ENCODE measurements at regions not wholly inside any gene's neighbourhood (a gene's known extent, or its start where the extent isn't known, plus 50 kb on each side); places are given as distances from the start of the nearest gene placed in this dataset.

DNA sequence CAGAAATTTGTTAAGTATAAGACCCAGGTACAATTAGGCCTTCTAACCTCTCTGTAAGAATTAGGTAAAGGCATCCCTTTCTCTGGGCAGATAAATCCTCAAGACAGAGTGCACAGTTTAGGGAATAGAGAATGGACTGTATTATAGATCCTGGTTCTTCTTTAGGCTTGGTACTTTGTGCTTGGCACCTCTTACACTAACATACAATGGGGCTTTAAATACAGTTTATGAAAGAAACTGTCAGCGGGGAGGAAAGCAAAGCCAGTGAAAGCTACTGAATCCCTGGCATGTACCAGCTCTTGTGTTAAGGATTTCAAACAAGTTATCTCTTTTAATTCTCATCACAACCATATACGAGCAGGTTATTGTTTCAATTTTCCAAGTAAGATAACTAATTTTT, 1350.0 kb downstream of the ADGRL3 start:
- no peaks in the 10 kb centered on the region for H3K79me2 ChIP-seq (ENCODE audit: control insufficient read depth, low read length)
- H3K9me3 ChIP-seq (ENCODE audit: control insufficient read depth, insufficient read depth, low read length): no peaks in the 10 kb centered on the region
- H4K20me1 ChIP-seq (ENCODE audit: control insufficient read depth, insufficient read depth, low read depth, low read length): no peaks in the 10 kb centered on the region
- H3K27ac ChIP-seq (ENCODE audit: low read depth, low read length): no peak overlapping the region
- H3K27me3 ChIP-seq (ENCODE audit: control insufficient read depth, low read length): no peaks in the 10 kb centered on the region
- no peak overlapping the region for H3K4me3 ChIP-seq (ENCODE audit: low read length)
- H3K4me1 ChIP-seq (ENCODE audit: control insufficient read depth, low read length): no peaks in the 10 kb centered on the region
- TF ChIP-seq EZH2phosphoT487 (IDR thresholded peaks at IDR 0.05; ENCODE audit: borderline replicate concordance, low read length): no peak
- TF ChIP-seq, protein P1, sequence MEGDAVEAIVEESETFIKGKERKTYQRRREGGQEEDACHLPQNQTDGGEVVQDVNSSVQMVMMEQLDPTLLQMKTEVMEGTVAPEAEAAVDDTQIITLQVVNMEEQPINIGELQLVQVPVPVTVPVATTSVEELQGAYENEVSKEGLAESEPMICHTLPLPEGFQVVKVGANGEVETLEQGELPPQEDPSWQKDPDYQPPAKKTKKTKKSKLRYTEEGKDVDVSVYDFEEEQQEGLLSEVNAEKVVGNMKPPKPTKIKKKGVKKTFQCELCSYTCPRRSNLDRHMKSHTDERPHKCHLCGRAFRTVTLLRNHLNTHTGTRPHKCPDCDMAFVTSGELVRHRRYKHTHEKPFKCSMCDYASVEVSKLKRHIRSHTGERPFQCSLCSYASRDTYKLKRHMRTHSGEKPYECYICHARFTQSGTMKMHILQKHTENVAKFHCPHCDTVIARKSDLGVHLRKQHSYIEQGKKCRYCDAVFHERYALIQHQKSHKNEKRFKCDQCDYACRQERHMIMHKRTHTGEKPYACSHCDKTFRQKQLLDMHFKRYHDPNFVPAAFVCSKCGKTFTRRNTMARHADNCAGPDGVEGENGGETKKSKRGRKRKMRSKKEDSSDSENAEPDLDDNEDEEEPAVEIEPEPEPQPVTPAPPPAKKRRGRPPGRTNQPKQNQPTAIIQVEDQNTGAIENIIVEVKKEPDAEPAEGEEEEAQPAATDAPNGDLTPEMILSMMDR (IDR thresholded peaks at IDR 0.05; ENCODE audit: low read depth, low read length, poor library complexity, severe bottlenecking): no peak
- no peak overlapping the region for H3K4me2 ChIP-seq (ENCODE audit: low read length)
- no peaks in the 10 kb centered on the region for H3F3A ChIP-seq (ENCODE audit: control insufficient read depth, insufficient read depth)
- H3K9me2 ChIP-seq (replicated peaks; ENCODE audit: control insufficient read depth, low read length): no peaks in the 10 kb centered on the region
- no peaks in the 10 kb centered on the region for H3K36me3 ChIP-seq (ENCODE audit: control insufficient read depth, low read length)

DNA sequence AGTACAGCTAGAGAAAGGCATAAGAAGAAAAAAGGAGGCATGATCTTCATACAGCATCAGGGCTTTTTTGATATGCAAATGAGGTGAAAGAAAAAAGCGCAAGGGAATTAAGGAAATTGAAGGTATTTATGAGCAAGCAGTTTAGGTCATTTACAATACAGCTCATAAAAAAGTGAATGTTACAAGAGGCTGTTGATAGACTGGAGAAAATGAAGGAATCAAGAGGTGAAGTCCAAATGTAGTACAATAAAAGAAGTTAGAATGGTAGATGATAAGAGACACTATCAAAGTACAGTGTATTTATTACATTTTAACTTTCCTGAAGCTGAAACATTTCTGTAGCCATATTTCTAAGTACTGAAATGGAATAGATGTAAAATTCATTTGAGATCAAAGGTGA, 1349.5 kb downstream of the ADGRL3 start:
- no peaks in the 10 kb centered on the region for H3K9me3 ChIP-seq (ENCODE audit: control insufficient read depth, insufficient read depth, low read length)
- no peaks in the 10 kb centered on the region for H3K27me3 ChIP-seq (ENCODE audit: control insufficient read depth, low read length)
- no peaks in the 10 kb centered on the region for H3K4me1 ChIP-seq (ENCODE audit: control insufficient read depth, low read length)
- no peaks in the 10 kb centered on the region for H3F3A ChIP-seq (ENCODE audit: control insufficient read depth, insufficient read depth)
- no peaks in the 10 kb centered on the region for H3K36me3 ChIP-seq (ENCODE audit: control insufficient read depth, low read length)
- no peak overlapping the region for H3K4me2 ChIP-seq (ENCODE audit: low read length)
- no peaks in the 10 kb centered on the region for H3K9me2 ChIP-seq (replicated peaks; ENCODE audit: control insufficient read depth, low read length)
- H3K4me3 ChIP-seq (ENCODE audit: low read length): no peak overlapping the region
- no peak for TF ChIP-seq EZH2phosphoT487 (IDR thresholded peaks at IDR 0.05; ENCODE audit: borderline replicate concordance, low read length)
- TF ChIP-seq, protein P1 (IDR thresholded peaks at IDR 0.05; ENCODE audit: low read depth, low read length, poor library complexity, severe bottlenecking): no peak
- no peaks in the 10 kb centered on the region for H3K79me2 ChIP-seq (ENCODE audit: control insufficient read depth, low read length)
- H3K27ac ChIP-seq (ENCODE audit: low read depth, low read length): no peak overlapping the region
- H4K20me1 ChIP-seq (ENCODE audit: control insufficient read depth, insufficient read depth, low read depth, low read length): no peaks in the 10 kb centered on the region

DNA sequence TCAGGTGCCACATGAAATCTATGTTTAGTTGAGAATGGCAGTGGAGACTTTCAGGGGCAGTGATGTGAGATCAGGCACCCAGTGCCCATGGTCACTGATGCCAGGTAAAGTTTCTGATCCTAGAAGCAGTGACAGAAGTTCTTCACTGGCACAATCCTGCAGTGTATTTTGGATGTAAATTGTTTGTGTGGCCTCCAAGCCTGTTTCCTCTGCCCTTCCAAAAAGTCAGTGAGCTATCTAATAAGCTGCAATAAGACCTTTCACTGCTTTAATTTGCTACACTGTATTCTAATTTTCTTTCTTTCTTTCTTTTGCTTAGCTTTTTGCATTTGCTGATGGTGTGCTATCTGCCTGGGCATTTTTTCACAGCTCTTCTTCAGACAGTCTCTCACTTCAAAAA, 1348.6 kb downstream of the ADGRL3 start:
- TF ChIP-seq, protein P1 (IDR thresholded peaks at IDR 0.05; ENCODE audit: low read depth, low read length, poor library complexity, severe bottlenecking): no peak
- TF ChIP-seq EZH2phosphoT487 (IDR thresholded peaks at IDR 0.05; ENCODE audit: borderline replicate concordance, low read length): no peak
- H3K9me2 ChIP-seq (replicated peaks; ENCODE audit: control insufficient read depth, low read length): no peaks in the 10 kb centered on the region
- H3K27me3 ChIP-seq (ENCODE audit: control insufficient read depth, low read length): no peaks in the 10 kb centered on the region
- H3K36me3 ChIP-seq (ENCODE audit: control insufficient read depth, low read length): no peaks in the 10 kb centered on the region
- no peaks in the 10 kb centered on the region for H3F3A ChIP-seq (ENCODE audit: control insufficient read depth, insufficient read depth)
- H3K4me2 ChIP-seq (ENCODE audit: low read length): no peak overlapping the region
- no peak overlapping the region for H3K27ac ChIP-seq (ENCODE audit: low read depth, low read length)
- no peaks in the 10 kb centered on the region for H3K9me3 ChIP-seq (ENCODE audit: control insufficient read depth, insufficient read depth, low read length)
- H4K20me1 ChIP-seq (ENCODE audit: control insufficient read depth, insufficient read depth, low read depth, low read length): no peaks in the 10 kb centered on the region
- no peaks in the 10 kb centered on the region for H3K4me1 ChIP-seq (ENCODE audit: control insufficient read depth, low read length)
- no peaks in the 10 kb centered on the region for H3K79me2 ChIP-seq (ENCODE audit: control insufficient read depth, low read length)
- no peak overlapping the region for H3K4me3 ChIP-seq (ENCODE audit: low read length)

DNA sequence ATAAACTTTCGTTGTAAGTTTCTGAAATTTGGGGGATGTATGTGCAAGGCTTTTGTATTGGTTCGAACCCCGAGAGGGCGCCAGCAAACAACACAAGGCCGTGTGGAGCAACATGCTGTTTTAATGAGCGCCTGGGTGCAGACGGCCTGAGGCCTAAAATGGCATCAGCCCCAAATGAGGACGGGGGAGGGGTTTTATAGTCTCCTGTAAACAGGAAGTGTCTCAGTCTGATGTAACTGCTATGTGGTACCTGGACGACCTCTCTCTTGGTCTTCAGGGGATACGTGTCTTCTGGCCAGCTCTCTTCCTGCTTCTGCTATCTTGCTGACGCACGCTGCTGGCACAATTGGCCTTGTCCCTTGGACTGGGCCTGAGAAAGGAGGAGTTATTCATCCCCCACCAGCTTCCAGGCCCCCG, 1348.0 kb downstream of the ADGRL3 start:
- no peak overlapping the region for H3K27ac ChIP-seq (ENCODE audit: low read depth, low read length)
- H3F3A ChIP-seq (ENCODE audit: control insufficient read depth, insufficient read depth): no peaks in the 10 kb centered on the region
- H3K4me3 ChIP-seq (ENCODE audit: low read length): no peak overlapping the region
- H4K20me1 ChIP-seq (ENCODE audit: control insufficient read depth, insufficient read depth, low read depth, low read length): no peaks in the 10 kb centered on the region
- H3K4me1 ChIP-seq (ENCODE audit: control insufficient read depth, low read length): no peaks in the 10 kb centered on the region
- no peak overlapping the region for H3K4me2 ChIP-seq (ENCODE audit: low read length)
- no peaks in the 10 kb centered on the region for H3K36me3 ChIP-seq (ENCODE audit: control insufficient read depth, low read length)
- no peaks in the 10 kb centered on the region for H3K9me3 ChIP-seq (ENCODE audit: control insufficient read depth, insufficient read depth, low read length)
- H3K79me2 ChIP-seq (ENCODE audit: control insufficient read depth, low read length): no peaks in the 10 kb centered on the region
- H3K27me3 ChIP-seq (ENCODE audit: control insufficient read depth, low read length): no peaks in the 10 kb centered on the region
- TF ChIP-seq, protein P1 (IDR thresholded peaks at IDR 0.05; ENCODE audit: low read depth, low read length, poor library complexity, severe bottlenecking): no peak
- TF ChIP-seq EZH2phosphoT487 (IDR thresholded peaks at IDR 0.05; ENCODE audit: borderline replicate concordance, low read length): no peak
- no peaks in the 10 kb centered on the region for H3K9me2 ChIP-seq (replicated peaks; ENCODE audit: control insufficient read depth, low read length)

Measured in DOHH2 (cell line).